A549 (cell line): ENCODE measurements at regions not wholly inside any gene's neighbourhood (a gene's known extent, or its start where the extent isn't known, plus 50 kb on each side); places are given as distances from the start of the nearest gene placed in this dataset.

Source experiments
- CTCF ChIP-seq: fragments of >200 bp; sonication (Bioruptor Twin); formaldehyde crosslinking; IDR thresholded peaks from 3 replicates; pipeline ENCODE4 v1.5.1; 2016
- REST ChIP-seq: fragments of 200-600 bp; sonication (generic); IDR thresholded peaks from 2 replicates; pipeline ENCODE4 v1.6.1; 2016; ENCODE audit warnings: antibody characterized with exemption, mild to moderate bottlenecking, moderate library complexity

GRCh38 chr11:42526426-42526825 lies 785.4 kb upstream of the API5 start:
- TF ChIP-seq CTCF = no peak
- no peak for TF ChIP-seq REST
